IMR-90 (cell line): ENCODE measurements at regions not wholly inside any gene's neighbourhood (a gene's known extent, or its start where the extent isn't known, plus 50 kb on each side); places are given as distances from the start of the nearest gene placed in this dataset.

ENCODE experiments used
- ATAC-seq: fragments of 200-7000 bp; cut with Tn5 transposase; 2 replicates; pipeline ENCODE4 v1.9.1; 2020; ENCODE audit warnings: low read depth, mild to moderate bottlenecking, moderate library complexity
- BruUV-seq: library from RNA; stranded (reverse); fragments of 400-500 nt; replicated peaks from 2 replicates; lab custom pipeline; 2021; lab: Mats Ljungman, UMichigan
- CTCF ChIA-PET: fragments of 300-600 bp; formaldehyde crosslinking; extraction: SDS; loops from one replicate; lab custom pipeline; 2021; ENCODE audit warnings: antibody characterized with exemption; lab: Yijun Ruan, JAX
- POLR2A ChIA-PET: fragments of 300-600 bp; sonication (Branson Sonifier 250); formaldehyde crosslinking; loops from one replicate; lab custom pipeline; 2022; ENCODE audit warnings: antibody characterized with exemption; ENCODE audit not compliant: unreplicated experiment; lab: Charles Lee
- DNase-seq: peaks from one replicate; pipeline ENCODE4 v3.0.0; 2013
- H2AFZ ChIP-seq: replicated peaks from 2 replicates; pipeline ENCODE3; 2013; ENCODE audit warnings: low read length, mild to moderate bottlenecking; ENCODE audit not compliant: poor library complexity
- H2AK5ac ChIP-seq: 2 replicates; pipeline ENCODE4 v1.6.1; 2013; ENCODE audit warnings: low read depth, low read length, inconsistent platforms
- H2AK9ac ChIP-seq: replicated peaks from 2 replicates; pipeline ENCODE3; 2013; ENCODE audit warnings: mild to moderate bottlenecking, low read depth, low read length, moderate library complexity; ENCODE audit not compliant: poor library complexity
- H2BK120ac ChIP-seq: 2 replicates; pipeline ENCODE4 v1.6.1; 2013; ENCODE audit warnings: low read depth, low read length, inconsistent platforms
- H2BK15ac ChIP-seq: 3 replicates; pipeline ENCODE4 v1.6.1; 2013; ENCODE audit warnings: low read depth, low read length, inconsistent platforms
- H2BK20ac ChIP-seq: 2 replicates; pipeline ENCODE4 v1.6.1; 2013; ENCODE audit warnings: low read depth, mild to moderate bottlenecking, inconsistent platforms, low read length, moderate library complexity
- H2BK5ac ChIP-seq: 2 replicates; pipeline ENCODE4 v1.6.1; 2013; ENCODE audit warnings: mild to moderate bottlenecking, low read depth, low read length, inconsistent platforms; ENCODE audit not compliant: poor library complexity, severe bottlenecking
- H3K14ac ChIP-seq: replicated peaks from 2 replicates; pipeline ENCODE4 v1.6.1; 2013; ENCODE audit warnings: low read depth, low read length, inconsistent platforms
- H3K18ac ChIP-seq: 2 replicates; pipeline ENCODE4 v1.6.1; 2013; ENCODE audit warnings: low read depth, low read length, control low read depth
- H3K23ac ChIP-seq: 2 replicates; pipeline ENCODE4 v1.6.1; 2013; ENCODE audit warnings: low read depth, low read length, inconsistent platforms
- H3K27ac ChIP-seq: 2 replicates; pipeline ENCODE4 v1.5.1; 2013; ENCODE audit warnings: mild to moderate bottlenecking, control low read depth, low read length; ENCODE audit not compliant: insufficient read depth
- H3K27me3 ChIP-seq: 2 replicates; pipeline ENCODE4 v1.6.1; 2013; ENCODE audit warnings: low read length; ENCODE audit not compliant: control insufficient read depth, insufficient read depth
- H3K36me3 ChIP-seq: 2 replicates; pipeline ENCODE4 v1.6.1; 2013; ENCODE audit warnings: low read length, mixed read lengths; ENCODE audit not compliant: control insufficient read depth, insufficient read depth
- H3K4ac ChIP-seq: 2 replicates; pipeline ENCODE4 v1.6.1; 2013; ENCODE audit warnings: low read depth, low read length, inconsistent platforms
- H3K4me1 ChIP-seq: 2 replicates; pipeline ENCODE4 v1.6.1; 2013; ENCODE audit warnings: low read length, mixed read lengths; ENCODE audit not compliant: control insufficient read depth, insufficient read depth
- H3K4me2 ChIP-seq: 2 replicates; pipeline ENCODE4 v1.6.1; 2013; ENCODE audit warnings: low read depth, mild to moderate bottlenecking, control low read depth, low read length, moderate library complexity
- H3K4me3 ChIP-seq: 2 replicates; pipeline ENCODE4 v1.5.1; 2013; ENCODE audit warnings: low read depth, mild to moderate bottlenecking, control low read depth, low read length, moderate library complexity; ENCODE audit not compliant: insufficient read depth
- H3K56ac ChIP-seq: 2 replicates; pipeline ENCODE4 v1.6.1; 2013; ENCODE audit warnings: low read length, inconsistent platforms; ENCODE audit not compliant: insufficient read depth; ENCODE audit errors: extremely low read depth
- H3K79me1 ChIP-seq, 2 experiments: 2 replicates each; pipeline ENCODE4 v1.6.1; 2013; ENCODE audit warnings: low read length in 2 of 2, inconsistent platforms in 1 of 2, low read depth in 1 of 2
- H3K9ac ChIP-seq: 2 replicates; pipeline ENCODE4 v1.6.1; 2013; ENCODE audit warnings: low read depth, low read length, control low read depth
- H3K9me1 ChIP-seq: 2 replicates; pipeline ENCODE4 v1.6.1; 2013; ENCODE audit warnings: low read length, inconsistent platforms; ENCODE audit not compliant: insufficient read depth
- H3K9me3 ChIP-seq: 2 replicates; pipeline ENCODE4 v1.6.1; 2013; ENCODE audit warnings: low read length; ENCODE audit not compliant: control insufficient read depth, insufficient read depth
- H4K20me1 ChIP-seq: 2 replicates; pipeline ENCODE4 v1.6.1; 2013; ENCODE audit warnings: low read length, inconsistent platforms; ENCODE audit not compliant: insufficient read depth
- H4K5ac ChIP-seq: 2 replicates; pipeline ENCODE4 v1.6.1; 2013; ENCODE audit warnings: mild to moderate bottlenecking, low read depth, low read length, control low read depth
- H4K8ac ChIP-seq, 2 experiments: 2 replicates each; pipeline ENCODE4 v1.6.1; 2013; ENCODE audit warnings: low read depth in 2 of 2, low read length in 2 of 2, control low read depth in 1 of 2, inconsistent platforms in 1 of 2
- H4K91ac ChIP-seq: 2 replicates; pipeline ENCODE4 v1.6.1; 2013; ENCODE audit warnings: low read depth, low read length, inconsistent platforms; ENCODE audit not compliant: insufficient read depth
- CEBPB ChIP-seq: IDR thresholded peaks from 2 replicates; pipeline ENCODE4 v1.6.1; 2012; ENCODE audit warnings: low read depth, low read length, improper control_type of control experiment
- CTCF ChIP-seq: conservative IDR thresholded peaks from 2 replicates; pipeline ENCODE4 v1.5.1; 2012; ENCODE audit warnings: mild to moderate bottlenecking, low read depth, low read length, improper control_type of control experiment
- ELK1 ChIP-seq: fragments of 150-350 bp; IDR thresholded peaks from 2 replicates; pipeline ENCODE4 v1.6.1; 2016; ENCODE audit warnings: low read depth, mild to moderate bottlenecking, low read length, moderate library complexity, borderline replicate concordance
- WGBS, 2 experiments: methylation state at CpG; one replicate each; pipeline versions ENCODE4 v1.1.5 to v1.1.7; 2013; ENCODE audit warnings: missing lambda C conversion rate in 2 of 2; ENCODE audit not compliant: insufficient read length in 1 of 2; ENCODE audit errors: extremely low coverage in 2 of 2; 5-methylcytosine and 5-hydroxymethylcytosine counted together
- dilution Hi-C: fragments of 300-500 bp; cut with HindIII; formaldehyde crosslinking; loops from one replicate; pipeline ENCODE4 v1.14.3; 2018; ENCODE audit warnings: low sequenced_read_pairs; ENCODE audit not compliant: unreplicated experiment
- in situ Hi-C: fragments of 300-500 bp; cut with MboI; formaldehyde crosslinking; loops from 3 replicates; pipeline ENCODE4 v1.14.3; 2019; ENCODE audit warnings: low sequenced_read_pairs, inconsistent platforms, mixed read lengths
- intact Hi-C: fragments of 100-400 bp; cut with micrococcal nuclease; formaldehyde crosslinking; loops from 2 replicates; pipeline ENCODE4 v1.10.0; 2022

- Histone ChIP-seq H4K20me1 (peaks cover 5% of the 10 kb centered on the region; the same call in 1 of the 2 replicates), H2AK9ac (no peak overlapping the region), H3K4ac (peak overlapping the region; percentile 86), H4K8ac (peak overlapping the region; percentile 7 to 89), H2BK120ac (peak overlapping the region; percentile 96), H3K23ac (peak overlapping the region; percentile 20; the same call in 1 of the 2 replicates), H3K9me3 (no peaks in the 10 kb centered on the region), H2BK20ac (peak overlapping the region; percentile 96), H3K56ac (no peak overlapping the region), H2BK5ac (peak overlapping the region; percentile 81), H3K4me1 (peaks cover 22% of the 10 kb centered on the region), H3K9me1 (peaks cover 17% of the 10 kb centered on the region), H3K9ac (no peak overlapping the region), H4K5ac (peak overlapping the region; percentile 25), H3K36me3 (no peaks in the 10 kb centered on the region), H3K4me2 (peak overlapping the region; percentile 5; the same call in 1 of the 2 replicates), H3K27ac (peak overlapping the region; percentile 66), H2BK15ac (peak overlapping the region; percentile 67; the same call in 2 of the 3 replicates), H4K91ac (peak overlapping the region; percentile 85), H2AK5ac (peak overlapping the region; percentile 70), H3K79me1 (no peaks in the 10 kb centered on the region; a peak in 1 of 4 replicates), H3K27me3 (no peaks in the 10 kb centered on the region), H3K14ac (peak overlapping the region; percentile 89), H3K4me3 (no peak overlapping the region), H2AFZ (peak overlapping the region; percentile 29), H3K18ac (peak overlapping the region; percentile 76)
- CTCF ChIA-PET = interaction anchor here (1.1 kb wide), 1 partner anchor 234 kb away, joined by 3 read pairs; no protein-coding TSS in a partner anchor
- TF ChIP-seq CEBPB (peak; percentile 12; the same call in 1 of the 2 replicates), CTCF (no peak), ELK1 (no peak)
- ATAC-seq (no peak), DNase-seq (no peak)
- in situ Hi-C loops (no loop called here), intact Hi-C loops (loop anchor here (1.0 to 10.0 kb wide), 3 partner anchors 19 to 768 kb away; no protein-coding TSS in a partner anchor), dilution Hi-C loops (no loop called here)
- WGBS, 2 experiments = 0% methylated on average over 1 of the region's 7 CpGs; no CpG with 5 or more reads in 1 of the 2 experiments
- no TSS peak for BruUV-seq
- POLR2A ChIA-PET = no interaction called here
Observed at GRCh38 chr6:14477559-14477958, 360.0 kb downstream of the CD83 start.
